HG02981 (cell line): ENCODE measurements at regions not wholly inside any gene's neighbourhood (a gene's known extent, or its start where the extent isn't known, plus 50 kb on each side); places are given as distances from the start of the nearest gene placed in this dataset.
"Not testable (repeated sequence)": the region's sequence is repeated elsewhere in the genome, so short reads cannot be mapped to it uniquely, and the experiment has no call there.

ENCODE experiments used
- ATAC-seq: cut with Tn5 transposase; IDR thresholded peaks from one replicate; pipeline ENCODE4 v1.9.1; 2021; ENCODE audit warnings: mild to moderate bottlenecking, moderate library complexity; ENCODE audit not compliant: unreplicated experiment

DNA sequence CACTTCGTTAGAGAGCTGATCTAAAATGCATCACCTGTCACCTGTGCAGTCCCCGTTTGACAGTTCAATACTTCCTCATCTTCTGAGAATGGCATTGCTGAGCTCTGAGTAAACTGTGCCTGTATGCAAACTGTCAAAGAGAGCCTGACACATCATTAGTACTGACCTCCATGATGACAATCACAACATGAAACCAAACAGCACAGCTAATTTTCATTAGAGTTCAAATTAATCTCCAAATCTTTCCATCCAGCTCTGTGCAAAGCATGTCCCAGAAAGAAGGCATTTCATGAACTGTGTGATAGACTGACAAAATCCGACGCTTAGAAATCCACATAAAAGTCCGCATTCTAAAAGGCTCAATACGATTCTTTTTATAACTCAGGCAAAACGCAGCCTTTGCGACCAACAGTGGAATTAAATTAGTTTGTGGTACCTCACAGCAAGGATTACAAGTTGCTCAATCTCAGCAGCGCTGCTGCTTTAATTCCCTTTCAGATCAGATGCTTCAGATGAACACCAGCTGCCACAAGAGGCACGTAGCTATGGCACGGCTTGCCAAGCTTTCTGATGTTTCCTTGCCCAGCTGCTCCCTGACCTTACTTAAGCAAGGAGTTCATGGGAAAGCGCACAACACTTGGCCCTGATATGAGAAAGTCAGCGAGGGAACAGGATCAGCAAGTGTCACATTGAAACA, 765.5 kb upstream of the PRMT6 start:
- ATAC-seq, result no peak

DNA sequence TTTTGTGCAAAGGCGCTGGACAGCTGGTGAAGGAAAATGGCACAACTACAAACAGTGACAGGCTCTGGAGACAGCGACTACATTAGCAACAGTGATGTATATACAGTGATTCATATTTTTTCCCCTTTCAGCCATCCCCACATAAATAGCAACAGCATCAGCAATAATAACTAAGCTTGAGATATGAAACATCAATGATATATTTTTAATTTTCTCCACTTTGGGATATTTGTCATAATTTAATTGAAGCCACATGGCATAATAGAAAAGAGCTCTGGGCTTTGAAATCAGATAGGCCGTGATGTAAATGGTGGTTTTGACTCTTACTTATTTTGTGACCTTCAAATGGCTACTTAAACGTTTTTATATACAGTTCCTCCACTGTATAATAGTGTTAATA, 764.3 kb upstream of the PRMT6 start:
- ATAC-seq, result no peak

DNA sequence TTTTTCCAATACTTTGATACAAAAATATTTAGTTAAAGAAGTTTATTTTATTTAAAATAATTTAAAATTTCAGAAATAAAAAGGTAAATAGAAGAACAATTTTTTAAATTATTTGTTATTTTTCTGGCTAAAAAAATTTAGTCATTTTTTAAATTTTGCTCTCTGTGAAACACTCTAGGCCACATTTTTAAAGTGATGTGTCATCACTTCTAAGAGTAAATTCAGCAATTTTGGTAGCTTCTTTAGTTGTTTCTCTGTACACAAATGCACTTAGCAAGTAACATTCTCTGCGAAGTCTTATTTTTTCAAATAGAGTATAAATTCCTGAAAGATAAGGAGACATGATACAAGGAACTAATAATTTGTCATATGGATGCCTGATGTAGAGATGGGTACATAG, 760.0 kb upstream of the PRMT6 start:
- no peak for ATAC-seq

DNA sequence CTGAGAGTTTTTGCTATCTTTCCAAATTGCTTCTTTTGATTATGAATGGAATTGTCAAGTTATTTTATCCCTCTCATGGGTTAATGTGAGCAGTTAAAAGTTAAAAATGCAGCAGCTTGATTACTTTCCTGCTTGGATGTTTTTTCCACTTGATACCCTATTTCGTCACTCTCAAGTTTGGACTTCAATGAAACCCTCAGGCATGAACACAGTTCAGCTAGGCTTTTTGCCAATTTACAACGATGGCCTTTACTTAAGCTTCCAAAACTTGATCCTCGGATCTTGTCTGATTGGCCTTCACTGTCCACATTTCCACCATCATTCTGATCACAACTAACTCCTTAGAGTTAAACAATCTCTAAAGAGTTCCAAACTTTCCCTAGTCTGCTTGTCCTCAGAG, 752.4 kb upstream of the PRMT6 start:
- ATAC-seq, result no peak

DNA sequence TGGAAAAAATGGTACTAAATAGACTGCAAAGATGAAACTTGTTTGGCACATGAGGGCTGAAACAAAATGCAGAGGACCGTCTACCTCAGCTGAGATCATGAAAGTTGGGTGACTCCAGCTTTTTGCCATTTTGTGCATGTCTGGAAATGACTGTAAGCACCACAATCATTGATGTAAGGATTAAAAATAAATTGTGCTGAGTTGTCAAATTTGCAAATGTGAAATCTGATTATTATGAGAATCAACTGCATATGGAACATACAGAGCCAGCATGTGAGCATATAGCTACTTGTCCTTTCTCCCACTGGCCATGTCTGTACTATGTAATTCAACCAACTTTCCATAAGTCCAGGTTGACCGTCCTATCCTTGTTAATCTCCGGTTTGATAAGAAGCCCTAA, 736.9 kb upstream of the PRMT6 start:
- ATAC-seq, result no peak

DNA sequence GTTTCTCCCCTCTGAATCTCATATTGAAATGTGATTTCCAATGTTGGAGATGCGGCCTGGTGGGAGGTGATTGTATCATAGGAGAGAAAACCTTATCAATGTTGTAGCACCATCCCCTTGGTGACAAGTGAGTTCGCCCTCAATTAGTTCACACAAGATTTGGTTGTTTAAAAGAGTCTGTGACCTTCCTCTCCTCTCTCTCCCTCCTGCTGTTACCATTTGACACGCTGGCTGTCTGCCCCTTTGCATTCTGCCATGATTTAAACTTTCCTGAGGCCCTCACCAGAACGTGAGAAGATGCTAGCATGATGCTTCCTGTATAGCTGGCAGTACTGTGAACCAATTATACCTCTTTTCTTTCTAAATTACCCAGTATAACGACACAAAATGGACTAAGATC, 730.9 kb upstream of the PRMT6 start:
- ATAC-seq, result no peak

DNA sequence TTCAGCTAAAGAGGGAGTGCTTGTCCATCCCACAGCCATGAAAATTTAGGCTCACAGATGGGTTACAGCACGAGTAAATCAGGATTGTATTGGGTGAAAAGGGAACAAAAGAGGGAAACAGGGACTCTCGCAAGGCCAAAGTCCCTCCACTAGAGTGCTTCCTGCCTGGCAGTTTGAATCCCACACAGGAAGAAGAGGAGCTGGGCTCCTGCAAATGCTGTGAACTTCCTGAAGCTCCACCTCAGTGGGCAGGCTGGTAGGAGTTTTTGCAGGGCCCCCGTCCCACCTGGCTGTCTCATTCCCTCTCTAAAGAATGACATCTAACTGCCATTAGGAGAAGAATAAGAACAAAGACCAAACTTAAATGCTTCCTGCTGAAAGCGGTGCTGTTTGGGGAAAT, 712.0 kb upstream of the PRMT6 start:
- ATAC-seq, result no peak

DNA sequence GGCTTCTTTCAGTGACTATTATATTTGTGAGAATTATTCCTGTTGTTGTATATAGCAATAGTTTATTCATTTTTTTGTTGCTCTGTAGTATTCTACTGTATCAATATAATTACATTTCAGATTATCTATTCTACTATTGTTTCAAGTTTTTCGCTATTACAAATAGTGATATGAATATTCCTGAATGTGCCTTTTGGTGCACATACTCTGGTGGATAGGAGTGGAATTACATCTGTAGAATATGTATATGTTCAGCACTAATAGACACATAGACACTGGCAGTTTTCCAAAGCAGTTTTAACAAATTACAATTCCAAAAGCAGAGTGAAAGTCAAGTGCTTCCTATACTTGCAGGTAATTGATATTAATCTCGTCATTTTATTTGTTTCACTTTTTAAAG, 696.2 kb upstream of the PRMT6 start:
- no peak for ATAC-seq

DNA sequence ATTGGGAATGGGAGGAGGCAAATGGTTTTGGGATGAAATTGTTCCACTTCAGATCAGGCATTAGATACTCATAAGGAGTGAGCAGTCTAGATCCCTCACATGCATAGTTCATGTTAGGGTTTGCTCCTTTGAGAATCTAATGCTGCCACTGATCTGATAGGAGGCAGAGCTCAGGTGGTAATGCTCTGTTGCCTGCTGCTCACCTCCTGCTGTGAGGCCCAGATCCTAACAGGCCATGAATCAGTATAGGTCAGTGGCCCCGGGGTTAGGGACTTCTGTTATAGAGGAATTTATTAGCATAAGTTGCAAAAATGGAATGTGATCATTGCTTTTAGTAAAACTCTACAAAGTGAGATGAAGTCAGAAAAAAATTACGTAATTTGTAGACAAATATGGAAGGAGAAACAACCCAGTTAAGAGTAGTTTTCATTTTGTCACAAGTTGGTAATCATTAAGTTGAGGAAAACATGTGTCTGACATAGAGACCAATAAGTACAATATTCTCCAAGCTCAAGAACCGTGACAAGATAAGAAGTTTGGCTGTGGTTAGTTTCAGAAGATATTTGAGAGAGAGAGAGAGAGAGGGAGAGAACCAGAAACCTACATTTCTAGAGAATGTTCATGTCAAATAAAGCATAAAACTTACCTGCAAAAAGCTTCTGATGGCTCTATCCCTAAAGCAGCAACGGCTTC, 689.7 kb upstream of the PRMT6 start:
- ATAC-seq, result no peak

DNA sequence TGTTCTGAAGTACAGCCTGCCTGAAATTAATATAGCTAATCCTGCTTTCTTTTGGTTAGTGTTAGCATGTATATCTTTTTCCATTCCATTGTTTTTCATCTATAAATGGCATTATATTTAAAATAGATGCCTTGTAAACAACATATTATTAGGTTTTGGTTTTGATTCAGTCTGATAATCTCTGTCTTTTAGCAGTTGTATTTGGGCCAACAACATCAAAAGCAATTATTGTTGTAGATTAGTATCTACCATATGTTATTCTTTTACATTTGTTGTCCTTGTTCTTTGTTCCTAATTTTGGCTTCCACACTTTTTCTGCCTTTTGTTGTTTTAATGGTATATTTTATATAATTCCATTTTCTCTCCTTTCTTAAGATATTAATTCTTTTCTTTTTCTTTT, 678.2 kb upstream of the PRMT6 start:
- ATAC-seq, result no peak

DNA sequence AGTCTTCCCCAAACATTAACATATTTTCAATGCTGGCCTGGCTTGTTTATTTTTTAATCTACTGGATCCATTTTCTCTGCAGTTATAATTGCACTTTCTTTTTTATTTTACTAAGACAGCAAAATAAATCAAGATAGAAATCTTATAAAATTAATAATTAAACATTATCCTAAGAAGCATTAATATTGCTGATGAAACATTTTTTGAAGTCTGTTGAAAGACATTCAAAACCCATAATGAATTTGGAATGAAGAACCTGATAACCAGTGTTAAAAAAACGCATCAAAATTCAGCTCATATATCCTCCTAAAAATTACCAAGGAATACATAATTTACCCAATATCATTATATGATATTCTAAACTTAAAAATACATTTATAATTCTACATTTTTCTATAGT, 675.7 kb upstream of the PRMT6 start:
- no peak for ATAC-seq

DNA sequence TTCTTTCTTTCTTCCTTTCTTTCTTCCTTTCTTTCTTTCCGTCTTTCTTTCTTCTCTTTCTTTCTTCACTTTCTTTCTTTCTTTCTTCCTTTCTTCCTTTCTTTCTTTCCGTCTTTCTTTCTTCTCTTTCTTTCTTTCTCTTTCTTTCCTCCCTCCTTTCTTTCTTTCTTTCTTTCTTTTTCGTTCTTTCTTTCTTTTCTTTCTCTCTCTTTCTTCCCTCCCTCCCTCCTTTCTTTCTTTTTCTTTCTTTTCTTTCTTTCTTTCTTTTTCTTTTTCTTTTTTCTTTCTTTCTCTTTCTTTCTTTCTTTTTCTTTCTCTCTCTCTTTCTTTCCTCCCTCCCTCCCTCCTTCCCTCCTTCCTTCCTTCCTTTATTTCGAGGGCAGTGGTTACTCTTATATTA, 667.3 kb upstream of the PRMT6 start:
- not testable (repeated sequence) for ATAC-seq

DNA sequence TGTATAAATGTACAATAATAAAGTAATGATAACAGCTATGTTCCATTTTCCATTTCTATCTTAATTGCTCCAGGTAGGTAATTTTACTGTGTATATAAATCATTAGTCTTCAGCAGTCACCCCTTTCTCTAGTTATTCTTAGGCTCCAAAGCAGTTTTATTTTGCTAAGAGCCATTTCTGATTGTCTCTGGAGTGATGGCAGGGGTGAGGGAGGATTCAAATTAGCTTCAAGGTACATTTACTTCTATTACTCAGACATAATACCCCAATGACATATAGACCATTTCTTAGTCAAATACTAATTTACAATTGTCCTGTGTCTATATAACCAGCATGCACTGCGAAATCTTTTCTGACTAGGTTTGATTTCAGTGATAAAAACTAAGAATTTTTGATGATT, 663.4 kb upstream of the PRMT6 start:
- ATAC-seq, result no peak

DNA sequence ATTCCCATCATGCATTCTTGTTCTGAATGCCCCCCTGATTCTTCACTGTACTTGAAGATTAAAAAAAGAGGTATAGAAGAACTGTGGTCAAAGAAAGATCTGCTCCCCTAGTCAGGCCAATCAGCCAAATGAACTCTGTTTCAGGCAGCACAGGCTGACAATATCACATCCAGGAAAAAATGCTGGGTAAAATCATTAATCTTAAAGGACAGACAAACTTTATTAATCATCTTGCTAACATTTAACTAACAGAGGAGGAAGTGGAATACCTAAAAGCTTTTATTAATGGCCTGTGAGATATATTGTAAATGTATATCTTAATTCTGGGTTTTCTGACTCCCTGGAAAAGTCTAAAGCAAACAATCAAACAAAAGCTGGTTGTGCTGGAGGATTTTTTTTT, 660.5 kb upstream of the PRMT6 start:
- no peak for ATAC-seq

DNA sequence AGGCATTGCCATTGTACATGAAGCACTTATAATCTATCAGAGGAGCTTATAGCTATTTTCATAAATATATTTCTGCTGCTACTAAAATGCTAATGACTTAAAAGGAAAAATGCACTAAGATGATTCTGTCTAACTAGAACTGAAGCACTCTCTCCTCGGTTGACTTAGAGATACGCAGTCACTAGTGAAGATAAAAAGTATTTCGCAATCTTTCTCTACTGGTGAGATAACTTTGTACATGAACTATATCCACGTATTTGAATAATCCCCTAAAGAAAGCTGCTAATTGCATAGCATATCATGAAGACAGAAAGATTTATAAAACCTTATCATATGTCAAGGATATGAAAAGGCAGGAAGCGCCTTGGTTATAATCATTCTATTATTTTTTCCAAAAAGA, 658.1 kb upstream of the PRMT6 start:
- ATAC-seq, result no peak

DNA sequence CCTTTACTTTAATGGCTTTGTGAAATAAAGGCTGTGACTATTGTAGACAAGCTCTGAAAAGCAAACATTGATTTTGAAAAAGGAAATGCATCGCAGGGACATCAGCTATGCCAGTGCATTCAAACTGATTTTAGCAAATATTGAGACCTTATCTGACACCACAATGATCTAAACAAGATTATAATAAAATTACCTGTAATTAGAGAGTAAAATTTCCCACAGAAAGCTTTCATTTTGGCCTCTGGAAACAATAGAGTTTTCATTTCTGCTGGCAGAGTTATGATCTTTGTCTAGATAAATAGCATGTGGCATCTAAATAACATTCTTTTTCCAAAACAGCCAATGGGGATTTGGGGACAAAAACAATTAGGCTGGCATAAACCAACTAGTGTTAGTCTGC, 650.4 kb upstream of the PRMT6 start:
- no peak for ATAC-seq

DNA sequence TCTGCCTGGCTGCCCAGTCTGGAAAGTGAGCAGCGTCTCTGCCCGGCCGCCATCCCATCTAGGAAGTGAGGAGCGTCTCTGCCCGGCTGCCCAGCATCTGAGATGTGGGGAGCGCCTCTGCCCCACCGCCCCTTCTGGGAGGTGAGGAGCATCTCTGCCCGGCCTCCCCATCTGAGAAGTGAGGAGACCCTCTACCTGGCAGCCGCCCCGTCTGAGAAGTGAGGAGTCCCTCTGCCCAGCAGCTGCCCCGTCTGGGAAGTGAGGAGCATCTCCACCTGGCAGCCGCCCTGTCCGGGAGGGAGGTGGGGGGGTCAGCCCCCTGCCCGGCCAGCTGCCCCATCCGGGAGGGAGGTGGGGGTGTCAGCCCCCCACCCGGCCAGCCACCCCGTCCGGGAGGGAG, 644.2 kb upstream of the PRMT6 start:
- not testable (repeated sequence) for ATAC-seq

DNA sequence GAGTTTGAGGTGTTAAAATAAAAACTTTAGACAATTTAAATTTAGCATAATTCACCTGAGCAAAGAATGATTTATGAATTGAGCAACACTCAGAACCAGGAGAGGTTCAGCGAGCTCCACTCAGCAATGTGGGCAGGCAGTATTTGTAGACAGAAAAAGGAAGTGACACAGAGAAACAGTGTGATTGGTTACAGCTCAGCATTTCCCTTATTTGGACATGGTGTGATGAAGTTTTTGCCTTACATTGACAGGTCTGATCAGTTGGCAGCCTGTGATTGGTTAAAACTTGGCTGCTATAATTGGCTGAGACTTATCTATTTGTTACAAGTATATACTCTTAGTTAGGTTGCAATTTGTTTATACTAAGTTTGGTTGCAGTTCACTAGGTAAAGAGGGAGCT, 621.2 kb upstream of the PRMT6 start:
- no peak for ATAC-seq

DNA sequence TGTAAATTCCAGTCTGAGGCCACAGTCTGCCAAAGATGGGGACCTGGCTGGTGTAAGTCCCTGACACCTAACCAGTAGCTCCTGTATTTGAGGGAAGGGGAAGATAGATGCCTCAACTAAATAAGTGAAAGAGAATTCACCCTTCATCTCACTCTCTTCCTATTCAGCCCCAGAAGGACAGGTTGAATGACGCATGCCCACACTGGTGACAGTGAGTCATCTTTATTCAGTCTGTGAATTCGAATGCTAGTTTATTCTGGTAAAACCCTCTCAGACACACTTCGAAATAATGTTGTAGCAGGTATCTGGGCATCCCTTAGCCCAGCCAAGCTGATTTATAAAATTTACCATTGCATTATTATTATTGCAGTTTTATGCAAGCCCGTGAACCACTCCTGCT, 617.0 kb upstream of the PRMT6 start:
- ATAC-seq, result no peak

DNA sequence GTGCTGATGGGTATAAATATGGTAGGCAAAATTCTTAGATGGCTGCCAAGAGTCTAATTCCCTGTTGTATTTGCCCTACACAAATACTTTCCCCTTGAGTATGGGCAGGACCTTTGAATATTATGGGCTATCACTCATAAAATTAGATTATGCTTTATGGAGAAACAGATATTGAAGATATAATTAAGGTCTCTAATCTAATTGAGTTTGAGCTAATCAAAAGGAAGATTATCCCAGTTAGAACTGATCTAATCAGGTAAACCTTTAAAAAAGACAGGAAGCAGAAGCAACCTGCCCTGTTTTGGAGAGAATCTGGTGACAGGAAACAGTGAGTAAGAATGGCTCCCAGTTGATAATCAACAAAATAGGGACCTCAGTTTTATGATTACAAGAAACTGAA, 609.0 kb upstream of the PRMT6 start:
- ATAC-seq, result no peak

DNA sequence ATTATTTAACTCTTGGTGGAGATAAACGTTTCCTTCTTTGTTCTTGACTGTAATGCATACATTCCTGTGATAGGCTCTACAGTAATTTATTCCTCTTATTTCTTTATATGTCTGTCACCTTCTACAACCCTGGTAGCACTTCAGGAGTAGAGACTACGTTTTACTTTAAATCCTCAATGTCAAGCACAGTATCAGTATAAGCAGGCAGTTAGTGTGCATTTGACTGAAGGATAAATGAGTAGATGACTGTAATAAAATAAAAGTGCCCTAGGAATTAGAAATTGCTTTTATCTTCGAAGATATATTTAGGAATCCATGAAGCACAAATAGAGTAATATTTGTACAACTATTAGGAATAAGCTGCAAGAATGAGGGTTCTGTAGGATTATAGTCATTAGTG, 599.6 kb upstream of the PRMT6 start:
- ATAC-seq, result no peak

DNA sequence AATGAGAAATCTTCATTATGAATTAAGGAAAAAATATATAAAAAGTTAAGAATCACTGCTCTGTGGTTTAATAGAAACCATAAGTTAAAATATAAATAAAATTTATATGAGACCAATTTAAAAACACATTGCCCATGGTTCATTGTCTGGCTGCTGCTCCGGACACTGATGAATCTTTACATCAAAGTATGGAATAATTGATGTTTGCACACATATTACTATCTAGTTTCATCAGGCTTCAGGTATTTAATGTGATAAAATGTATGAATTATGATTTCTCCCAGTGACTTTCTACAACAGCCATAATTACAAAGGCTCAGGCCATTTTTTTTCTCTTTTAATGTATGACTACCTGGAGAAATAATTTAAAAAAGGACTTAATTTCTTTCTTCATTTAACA, 599.1 kb upstream of the PRMT6 start:
- no peak for ATAC-seq

DNA sequence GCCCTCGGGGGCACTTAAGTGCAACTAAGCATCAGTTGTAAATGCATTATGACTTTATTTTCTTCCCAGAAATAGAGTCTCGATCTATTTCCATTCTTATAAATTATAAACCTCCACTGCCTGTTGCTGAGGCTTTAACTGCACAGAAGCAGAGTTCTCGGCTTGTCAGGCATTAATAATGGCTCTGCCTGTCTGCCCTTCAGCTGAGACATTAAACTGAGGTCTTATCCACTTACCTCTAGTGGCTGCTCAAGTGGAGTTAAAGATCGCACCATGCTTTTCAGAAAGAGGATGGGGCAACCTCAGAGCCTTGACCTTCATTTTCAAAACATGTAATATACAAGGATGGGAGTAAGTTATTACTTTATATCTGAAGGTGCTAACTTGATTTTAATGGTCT, 597.6 kb upstream of the PRMT6 start:
- no peak for ATAC-seq
